ENCODE measurements at regions not wholly inside any gene's neighbourhood (a gene's known extent, or its start where the extent isn't known, plus 50 kb on each side); places are given as distances from the start of the nearest gene placed in this dataset.

DNA sequence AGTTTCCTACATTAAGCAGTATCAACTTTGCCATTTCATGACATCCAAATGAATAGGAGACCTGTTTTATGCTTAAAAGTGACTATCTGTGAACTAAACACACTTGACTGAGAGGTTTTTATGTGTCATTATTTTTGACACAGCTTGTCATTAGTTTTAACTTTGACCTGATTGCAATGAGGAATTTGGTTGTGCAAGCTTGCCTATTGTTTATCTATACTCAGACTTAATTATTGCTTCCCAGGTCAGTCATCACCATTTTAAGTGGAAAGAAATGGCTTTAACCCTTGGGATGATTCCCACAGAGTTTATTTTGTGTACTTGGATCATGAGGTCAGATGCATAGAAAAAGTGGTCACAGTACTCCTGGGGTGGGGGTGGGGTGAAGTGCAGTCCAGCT is 171.0 kb upstream of the PRICKLE1 start (continued):
- TF ChIP-seq ATF1 (CRISPR knock-in tag; IDR thresholded peaks at IDR 0.05) (no peak), TCF7 (CRISPR knock-in tag; IDR thresholded peaks at IDR 0.05; ENCODE audit: low read depth) (no peak)

DNA sequence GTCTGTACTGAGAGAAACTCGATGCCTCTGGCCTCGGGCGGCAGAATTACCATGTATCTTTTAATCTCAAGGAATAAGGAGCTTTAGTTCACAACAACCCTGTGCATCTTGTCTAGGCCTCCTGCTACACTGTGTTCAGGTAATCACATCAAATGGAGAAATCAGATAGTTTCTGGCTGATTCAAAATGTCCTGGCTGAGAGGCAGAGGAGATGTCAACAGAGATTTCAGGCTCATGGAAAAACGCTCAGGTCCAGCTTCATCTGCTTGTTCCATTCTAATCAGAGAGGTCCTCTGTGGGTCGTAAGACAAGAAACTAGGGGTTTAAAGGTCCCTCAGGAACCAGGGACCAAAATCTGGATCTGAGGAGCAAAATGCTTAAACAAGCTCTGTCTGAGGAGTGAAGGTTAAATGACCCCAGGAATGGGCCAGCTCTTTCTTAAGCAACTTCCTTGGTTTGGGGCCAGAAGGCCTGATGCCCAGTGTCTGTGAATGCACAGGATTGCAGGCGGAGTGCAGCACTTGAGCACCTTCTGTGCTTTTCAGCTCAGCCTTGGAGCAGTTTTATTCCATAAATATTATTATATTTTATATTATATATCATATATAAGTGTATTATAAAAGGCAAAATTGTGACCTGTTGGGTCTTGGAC is 170.2 kb upstream of the PRICKLE1 start:
- no peak for DNase-seq (ENCODE audit: low spot score)
- H3K27ac Mint-ChIP-seq, result no peak overlapping the region
- H3K27me3 Mint-ChIP-seq (ENCODE audit: low read depth), result no peaks in the 10 kb centered on the region
- peaks cover 11% of the 10 kb centered on the region for H3K9me3 Mint-ChIP-seq
- ChIA-PET POLR2A (no interaction called here), CTCF (no interaction called here)
- H3K36me3 Mint-ChIP-seq, result peaks cover 7% of the 10 kb centered on the region
- ATAC-seq, result no peak
- peaks cover 58% of the 10 kb centered on the region for H3K4me1 Mint-ChIP-seq
- H3K4me3 Mint-ChIP-seq, result no peak overlapping the region
- no peak for TF ChIP-seq HMGA2 (CRISPR knock-in tag; IDR thresholded peaks at IDR 0.05)
- TF ChIP-seq, protein P1, sequence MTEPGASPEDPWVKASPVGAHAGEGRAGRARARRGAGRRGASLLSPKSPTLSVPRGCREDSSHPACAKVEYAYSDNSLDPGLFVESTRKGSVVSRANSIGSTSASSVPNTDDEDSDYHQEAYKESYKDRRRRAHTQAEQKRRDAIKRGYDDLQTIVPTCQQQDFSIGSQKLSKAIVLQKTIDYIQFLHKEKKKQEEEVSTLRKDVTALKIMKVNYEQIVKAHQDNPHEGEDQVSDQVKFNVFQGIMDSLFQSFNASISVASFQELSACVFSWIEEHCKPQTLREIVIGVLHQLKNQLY (CRISPR knock-in tag; IDR thresholded peaks at IDR 0.05), result no peak
- TF ChIP-seq ETV6 (CRISPR knock-in tag; IDR thresholded peaks at IDR 0.05), result no peak
- TF ChIP-seq ZNF232 (CRISPR knock-in tag; IDR thresholded peaks at IDR 0.05), result no peak
- no peak for TF ChIP-seq TCF7 (CRISPR knock-in tag; IDR thresholded peaks at IDR 0.05; ENCODE audit: low read depth)
- TF ChIP-seq NR1H2 (CRISPR knock-in tag; IDR thresholded peaks at IDR 0.05), result no peak
- TF ChIP-seq ZNF671 (CRISPR knock-in tag; IDR thresholded peaks at IDR 0.05), result no peak
- TF ChIP-seq PRRX2 (CRISPR knock-in tag; IDR thresholded peaks at IDR 0.05), result no peak
- no peak for TF ChIP-seq ZNF396 (CRISPR knock-in tag; IDR thresholded peaks at IDR 0.05; ENCODE audit: borderline replicate concordance)
- no peak for TF ChIP-seq NFE2L1 (CRISPR knock-in tag; IDR thresholded peaks at IDR 0.05)
- TF ChIP-seq FOXP1 (CRISPR knock-in tag; IDR thresholded peaks at IDR 0.05; ENCODE audit: borderline replicate concordance), result no peak
- no peak for TF ChIP-seq GTF2I (CRISPR knock-in tag; conservative IDR thresholded peaks at IDR 0.05)
- TF ChIP-seq, protein P2, sequence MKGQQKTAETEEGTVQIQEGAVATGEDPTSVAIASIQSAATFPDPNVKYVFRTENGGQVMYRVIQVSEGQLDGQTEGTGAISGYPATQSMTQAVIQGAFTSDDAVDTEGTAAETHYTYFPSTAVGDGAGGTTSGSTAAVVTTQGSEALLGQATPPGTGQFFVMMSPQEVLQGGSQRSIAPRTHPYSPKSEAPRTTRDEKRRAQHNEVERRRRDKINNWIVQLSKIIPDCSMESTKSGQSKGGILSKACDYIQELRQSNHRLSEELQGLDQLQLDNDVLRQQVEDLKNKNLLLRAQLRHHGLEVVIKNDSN (CRISPR knock-in tag; IDR thresholded peaks at IDR 0.05), result no peak
- no peak for TF ChIP-seq NFYB (CRISPR knock-in tag; conservative IDR thresholded peaks at IDR 0.05; ENCODE audit: low read depth)
- TF ChIP-seq SMAD4 (CRISPR knock-in tag; IDR thresholded peaks at IDR 0.05), result no peak

DNA sequence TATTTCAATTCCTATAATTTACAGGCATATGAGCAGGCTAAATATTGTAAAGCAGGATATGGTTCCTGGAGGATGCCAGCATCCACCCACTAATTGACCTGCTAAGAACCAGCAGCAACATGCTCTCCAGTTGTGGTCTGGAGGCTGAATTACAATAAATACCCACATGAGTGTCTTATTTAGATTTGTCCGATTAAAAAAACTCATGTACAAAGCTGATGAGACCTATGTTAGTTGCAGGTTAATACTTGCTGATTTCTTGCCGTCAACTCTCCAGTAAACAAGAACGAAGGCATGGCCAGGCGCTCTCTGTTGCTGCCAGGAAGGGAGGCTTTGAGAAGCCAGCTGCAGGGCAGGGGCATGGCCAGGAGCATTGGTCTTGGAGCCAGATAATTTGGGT is 169.3 kb upstream of the PRICKLE1 start:
- Mint-ChIP-seq H3K9me3 (peaks cover 11% of the 10 kb centered on the region), H3K27me3 (ENCODE audit: low read depth) (no peaks in the 10 kb centered on the region), H3K4me1 (peaks cover 58% of the 10 kb centered on the region), H3K36me3 (peaks cover 7% of the 10 kb centered on the region), H3K27ac (no peak overlapping the region), H3K4me3 (no peak overlapping the region)
- ATAC-seq (no peak), DNase-seq (ENCODE audit: low spot score) (no peak)
- CTCF ChIA-PET, result no interaction called here
- POLR2A ChIA-PET, result no interaction called here
- TF ChIP-seq ZNF423 (CRISPR knock-in tag; IDR thresholded peaks at IDR 0.05) (no peak), ZNF219 (CRISPR knock-in tag; IDR thresholded peaks at IDR 0.05; ENCODE audit: borderline replicate concordance) (no peak), ZNF416 (CRISPR knock-in tag; IDR thresholded peaks at IDR 0.05) (no peak), KAT7 (CRISPR knock-in tag; IDR thresholded peaks at IDR 0.05; ENCODE audit: borderline replicate concordance) (no peak), ESRRA (CRISPR knock-in tag; IDR thresholded peaks at IDR 0.05; ENCODE audit: borderline replicate concordance) (no peak), ZNF671 (CRISPR knock-in tag; IDR thresholded peaks at IDR 0.05) (no peak), CREM (CRISPR knock-in tag; IDR thresholded peaks at IDR 0.05) (no peak), RELA (CRISPR knock-in tag; IDR thresholded peaks at IDR 0.05; ENCODE audit: borderline replicate concordance) (no peak), ATF1 (CRISPR knock-in tag; IDR thresholded peaks at IDR 0.05) (no peak), ZNF138 (CRISPR knock-in tag; conservative IDR thresholded peaks at IDR 0.05) (no peak), TEAD4 (CRISPR knock-in tag; IDR thresholded peaks at IDR 0.05) (no peak)
- TF ChIP-seq, protein P3, sequence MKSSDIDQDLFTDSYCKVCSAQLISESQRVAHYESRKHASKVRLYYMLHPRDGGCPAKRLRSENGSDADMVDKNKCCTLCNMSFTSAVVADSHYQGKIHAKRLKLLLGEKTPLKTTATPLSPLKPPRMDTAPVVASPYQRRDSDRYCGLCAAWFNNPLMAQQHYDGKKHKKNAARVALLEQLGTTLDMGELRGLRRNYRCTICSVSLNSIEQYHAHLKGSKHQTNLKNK (CRISPR knock-in tag; IDR thresholded peaks at IDR 0.05), result no peak
- TF ChIP-seq, protein P4, sequence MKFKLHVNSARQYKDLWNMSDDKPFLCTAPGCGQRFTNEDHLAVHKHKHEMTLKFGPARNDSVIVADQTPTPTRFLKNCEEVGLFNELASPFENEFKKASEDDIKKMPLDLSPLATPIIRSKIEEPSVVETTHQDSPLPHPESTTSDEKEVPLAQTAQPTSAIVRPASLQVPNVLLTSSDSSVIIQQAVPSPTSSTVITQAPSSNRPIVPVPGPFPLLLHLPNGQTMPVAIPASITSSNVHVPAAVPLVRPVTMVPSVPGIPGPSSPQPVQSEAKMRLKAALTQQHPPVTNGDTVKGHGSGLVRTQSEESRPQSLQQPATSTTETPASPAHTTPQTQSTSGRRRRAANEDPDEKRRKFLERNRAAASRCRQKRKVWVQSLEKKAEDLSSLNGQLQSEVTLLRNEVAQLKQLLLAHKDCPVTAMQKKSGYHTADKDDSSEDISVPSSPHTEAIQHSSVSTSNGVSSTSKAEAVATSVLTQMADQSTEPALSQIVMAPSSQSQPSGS (CRISPR knock-in tag; IDR thresholded peaks at IDR 0.05; ENCODE audit: borderline replicate concordance, low read depth), result no peak
- TF ChIP-seq, protein P5, sequence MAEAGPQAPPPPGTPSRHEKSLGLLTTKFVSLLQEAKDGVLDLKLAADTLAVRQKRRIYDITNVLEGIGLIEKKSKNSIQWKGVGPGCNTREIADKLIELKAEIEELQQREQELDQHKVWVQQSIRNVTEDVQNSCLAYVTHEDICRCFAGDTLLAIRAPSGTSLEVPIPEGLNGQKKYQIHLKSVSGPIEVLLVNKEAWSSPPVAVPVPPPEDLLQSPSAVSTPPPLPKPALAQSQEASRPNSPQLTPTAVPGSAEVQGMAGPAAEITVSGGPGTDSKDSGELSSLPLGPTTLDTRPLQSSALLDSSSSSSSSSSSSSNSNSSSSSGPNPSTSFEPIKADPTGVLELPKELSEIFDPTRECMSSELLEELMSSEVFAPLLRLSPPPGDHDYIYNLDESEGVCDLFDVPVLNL (CRISPR knock-in tag; IDR thresholded peaks at IDR 0.05; ENCODE audit: borderline replicate concordance, low read depth), result no peak
- TF ChIP-seq, protein P6, sequence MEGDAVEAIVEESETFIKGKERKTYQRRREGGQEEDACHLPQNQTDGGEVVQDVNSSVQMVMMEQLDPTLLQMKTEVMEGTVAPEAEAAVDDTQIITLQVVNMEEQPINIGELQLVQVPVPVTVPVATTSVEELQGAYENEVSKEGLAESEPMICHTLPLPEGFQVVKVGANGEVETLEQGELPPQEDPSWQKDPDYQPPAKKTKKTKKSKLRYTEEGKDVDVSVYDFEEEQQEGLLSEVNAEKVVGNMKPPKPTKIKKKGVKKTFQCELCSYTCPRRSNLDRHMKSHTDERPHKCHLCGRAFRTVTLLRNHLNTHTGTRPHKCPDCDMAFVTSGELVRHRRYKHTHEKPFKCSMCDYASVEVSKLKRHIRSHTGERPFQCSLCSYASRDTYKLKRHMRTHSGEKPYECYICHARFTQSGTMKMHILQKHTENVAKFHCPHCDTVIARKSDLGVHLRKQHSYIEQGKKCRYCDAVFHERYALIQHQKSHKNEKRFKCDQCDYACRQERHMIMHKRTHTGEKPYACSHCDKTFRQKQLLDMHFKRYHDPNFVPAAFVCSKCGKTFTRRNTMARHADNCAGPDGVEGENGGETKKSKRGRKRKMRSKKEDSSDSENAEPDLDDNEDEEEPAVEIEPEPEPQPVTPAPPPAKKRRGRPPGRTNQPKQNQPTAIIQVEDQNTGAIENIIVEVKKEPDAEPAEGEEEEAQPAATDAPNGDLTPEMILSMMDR (IDR thresholded peaks at IDR 0.05), result no peak

Data from WTC11 (cell line).